GM12878 (cell line): ENCODE measurements at regions not wholly inside any gene's neighbourhood (a gene's known extent, or its start where the extent isn't known, plus 50 kb on each side); places are given as distances from the start of the nearest gene placed in this dataset.

Experiments used
- ATAC-seq: fragments of 200-7000 bp; cut with Tn5 transposase; 3 replicates; pipeline ENCODE4 v1.9.1; 2020; ENCODE audit warnings: mild to moderate bottlenecking, moderate library complexity
- BruUV-seq: library from RNA; stranded (reverse); fragments of 400-500 nt; replicated peaks from 2 replicates; lab custom pipeline; 2021; lab: Mats Ljungman, UMichigan
- CTCF ChIA-PET: fragments of 300-600 bp; sonication (Branson Sonifier 250); formaldehyde crosslinking; extraction: SDS; loops from one replicate; lab custom pipeline; 2021; ENCODE audit warnings: inconsistent platforms; lab: Yijun Ruan, JAX
- POLR2A ChIA-PET: fragments of 350-600 bp; formaldehyde crosslinking; extraction: SDS; loops from one replicate; lab custom pipeline; 2021; ENCODE audit warnings: inconsistent platforms; lab: Charles Lee
- RAD21 ChIA-PET: fragments of 300-600 bp; sonication (Branson Sonifier 250); formaldehyde crosslinking; loops from one replicate; lab custom pipeline; 2023; ENCODE audit warnings: antibody characterized with exemption; ENCODE audit not compliant: unreplicated experiment; lab: Charles Lee
- SMC1A ChIA-PET: fragments of 300-600 bp; sonication (Branson Sonifier 250); formaldehyde crosslinking; loops from one replicate; lab custom pipeline; 2023; ENCODE audit not compliant: unreplicated experiment, uncharacterized antibody; lab: Charles Lee
- DNase-seq: peaks from one replicate; pipeline ENCODE4 v3.0.0-alpha.2; 2011; ENCODE audit warnings: low read depth, low spot score
- FAIRE-seq: peaks from 3 replicates; lab custom pipeline; 2011; peaks lifted over from hg19 to GRCh38; lab: Jason Lieb, UNC
- H2AFZ ChIP-seq: 2 replicates; pipeline ENCODE4 v1.6.0; 2011; ENCODE audit warnings: low read depth, low read length, control low read depth; ENCODE audit not compliant: control insufficient read depth
- H3K27ac ChIP-seq: 2 replicates; pipeline ENCODE4 v1.5.1; 2011; ENCODE audit warnings: control low read depth; ENCODE audit not compliant: control insufficient read depth, insufficient read depth
- H3K27me3 ChIP-seq, 2 experiments: replicated peaks in 1 of 2; 2 replicates each; pipeline versions ENCODE4 v1.6.0 to v1.6.1; 2011; ENCODE audit warnings: low read length in 1 of 2; ENCODE audit not compliant: control insufficient read depth in 2 of 2, insufficient read depth in 2 of 2
- H3K36me3 ChIP-seq, 2 experiments: 2 replicates each; pipeline ENCODE4 v1.5.1; 2011; ENCODE audit warnings: low read length in 1 of 2; ENCODE audit not compliant: control insufficient read depth in 2 of 2, insufficient read depth in 2 of 2
- H3K4me1 ChIP-seq: 2 replicates; pipeline ENCODE4 v1.6.1; 2011; ENCODE audit warnings: mild to moderate bottlenecking, low read length, moderate library complexity, mixed read lengths; ENCODE audit not compliant: control insufficient read depth, insufficient read depth
- H3K4me2 ChIP-seq: 2 replicates; pipeline ENCODE4 v1.6.0; 2011; ENCODE audit warnings: control low read depth; ENCODE audit not compliant: control insufficient read depth, insufficient read depth
- H3K4me3 ChIP-seq: fragments of 200-600 bp; sonication (generic); 2 replicates; pipeline ENCODE4 v1.5.1; 2016
- H3K79me2 ChIP-seq: 2 replicates; pipeline ENCODE4 v1.6.0; 2011; ENCODE audit warnings: low read length; ENCODE audit not compliant: control insufficient read depth, insufficient read depth
- H3K9ac ChIP-seq: 2 replicates; pipeline ENCODE4 v1.8.0; 2011; ENCODE audit warnings: low read length, control low read depth, mixed read lengths; ENCODE audit not compliant: control insufficient read depth, insufficient read depth
- H3K9me3 ChIP-seq: replicated peaks from 3 replicates; pipeline ENCODE4 v1.5.1; 2011; ENCODE audit warnings: mild to moderate bottlenecking, low read length; ENCODE audit not compliant: control insufficient read depth, insufficient read depth
- H4K20me1 ChIP-seq: 2 replicates; pipeline ENCODE4 v1.6.0; 2011; ENCODE audit not compliant: control insufficient read depth, insufficient read depth
- ATF2 ChIP-seq: IDR thresholded peaks from 2 replicates; pipeline ENCODE4 v1.6.1; 2012; ENCODE audit warnings: low read length, inconsistent platforms
- CEBPB ChIP-seq, 2 experiments: fragments of 150-350 bp in 1 of 2; IDR thresholded peaks; 2 replicates each; pipeline ENCODE4 v1.6.1; 2012 to 2014; ENCODE audit warnings: low read depth in 2 of 2, low read length in 2 of 2, borderline replicate concordance in 1 of 2, inconsistent platforms in 1 of 2
- CREM ChIP-seq: IDR thresholded peaks from 2 replicates; pipeline ENCODE4 v1.6.1; 2014; ENCODE audit warnings: antibody characterized with exemption, low read depth
- GATAD2B ChIP-seq: fragments of 450-650 bp; conservative IDR thresholded peaks from 2 replicates; pipeline ENCODE4 v1.6.1; 2017; ENCODE audit warnings: low read depth, mild to moderate bottlenecking, moderate library complexity
- JUNB ChIP-seq: IDR thresholded peaks from 2 replicates; pipeline ENCODE4 v1.6.1; 2016; ENCODE audit warnings: antibody characterized with exemption, mild to moderate bottlenecking
- NFYB ChIP-seq: IDR thresholded peaks from 2 replicates; pipeline ENCODE4 v1.6.1; 2011; ENCODE audit warnings: low read depth, mild to moderate bottlenecking, low read length, improper control_type of control experiment, moderate library complexity; ENCODE audit not compliant: insufficient read depth
- NR2C2 ChIP-seq: IDR thresholded peaks from 2 replicates; pipeline ENCODE4 v1.6.1; 2011; ENCODE audit warnings: borderline replicate concordance, low read depth; ENCODE audit not compliant: control insufficient read depth, insufficient read length
- RELB ChIP-seq: fragments of 450-650 bp; IDR thresholded peaks from 2 replicates; pipeline ENCODE4 v1.6.1; 2017; ENCODE audit warnings: low read depth, mild to moderate bottlenecking, moderate library complexity
- SMARCA5 ChIP-seq: fragments of 450-650 bp; IDR thresholded peaks from 2 replicates; pipeline ENCODE4 v1.6.1; 2017; ENCODE audit warnings: mild to moderate bottlenecking
- WGBS: methylation state at CpG from one replicate; pipeline ENCODE4 v1.1.6; 2016; ENCODE audit warnings: low lambda C conversion rate; ENCODE audit not compliant: insufficient replicate concordance, insufficient coverage; ENCODE audit errors: missing lambda C conversion rate; 5-methylcytosine and 5-hydroxymethylcytosine counted together
- in situ Hi-C: fragments of 300-500 bp; cut with MboI; formaldehyde crosslinking; loops from 9 replicates; pipeline ENCODE4 v1.14.3; 2018; ENCODE audit warnings: mixed read lengths
- intact Hi-C: fragments of 100-400 bp; cut with micrococcal nuclease; formaldehyde crosslinking; loops from one replicate; pipeline ENCODE4 v1.14.2; 2022; ENCODE audit not compliant: unreplicated experiment
- TF ChIP-seq, protein P1 (sequence below): fragments of 450-650 bp; IDR thresholded peaks from 2 replicates; pipeline ENCODE4 v1.6.1; 2016; ENCODE audit warnings: mild to moderate bottlenecking, moderate library complexity, borderline replicate concordance
- TF ChIP-seq, protein P2 (sequence below): fragments of 450-650 bp; IDR thresholded peaks from 2 replicates; pipeline ENCODE4 v1.6.1; 2016; ENCODE audit warnings: mild to moderate bottlenecking

DNA sequence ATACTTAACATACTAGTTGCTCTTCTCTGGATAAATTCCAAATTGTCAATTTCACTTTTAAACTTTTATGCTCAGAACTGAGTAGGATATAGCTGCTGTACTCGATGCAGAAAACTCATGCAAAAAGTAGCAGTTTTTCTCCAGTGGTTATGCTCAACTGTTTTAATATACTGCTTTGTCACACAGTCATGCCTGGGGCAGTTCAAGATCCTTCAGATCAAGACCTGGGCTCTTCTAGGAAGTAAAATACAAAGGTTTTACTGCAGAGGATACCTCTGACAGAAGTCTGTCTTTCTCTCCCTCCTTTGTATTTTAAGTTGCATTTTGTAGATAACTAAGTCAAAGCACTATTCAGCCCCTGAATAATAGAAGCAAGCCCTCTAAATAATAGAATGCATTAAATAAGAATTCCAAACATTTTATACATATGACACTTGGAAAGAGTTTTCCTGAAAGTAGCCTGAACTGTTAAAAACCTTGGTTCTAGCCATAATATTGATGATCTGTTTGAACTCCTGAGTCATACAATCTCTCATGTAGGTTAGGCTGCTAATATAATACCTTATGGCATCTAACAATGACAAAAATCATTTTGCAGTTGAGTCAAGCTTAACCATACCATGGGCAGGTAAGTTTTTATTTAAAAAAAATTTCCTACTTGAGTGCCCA, 183.3 kb upstream of the TRIB2 start (continued):
- TF ChIP-seq NFYB, result no peak
- TF ChIP-seq ATF2, result no peak
- no peak for TF ChIP-seq NR2C2
- TF ChIP-seq GATAD2B, result no peak

DNA sequence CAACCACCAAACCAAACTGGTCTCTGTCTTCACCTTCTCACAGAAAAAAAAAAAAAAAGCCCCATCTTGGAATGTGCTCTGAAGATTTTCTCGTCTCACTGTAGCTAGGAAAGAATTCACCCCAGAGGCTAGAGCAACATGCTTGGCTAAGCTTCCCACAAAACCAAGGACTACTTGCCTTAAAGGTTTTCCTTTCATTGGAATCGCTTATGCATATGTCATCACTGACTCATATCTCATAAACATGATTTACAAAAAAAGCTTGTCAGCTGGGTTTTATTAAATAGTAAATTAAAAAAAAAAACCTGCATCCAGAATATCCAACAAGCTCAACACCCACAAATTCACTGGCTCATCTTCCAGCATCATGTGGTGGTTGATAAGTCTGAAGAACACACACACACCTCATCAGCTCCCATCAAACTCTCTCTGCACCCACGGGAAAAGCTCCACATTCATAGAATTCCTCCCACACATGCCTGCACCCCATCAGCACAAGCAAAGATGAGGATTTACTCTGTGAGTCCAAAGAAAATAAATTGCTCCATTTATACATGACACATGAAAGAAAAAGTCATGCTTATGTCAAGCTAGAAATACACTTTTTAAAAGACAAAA, 182.0 kb upstream of the TRIB2 start:
- intact Hi-C loops, result no loop called here
- DNase-seq, result no peak
- Histone ChIP-seq H4K20me1 (no peaks in the 10 kb centered on the region), H3K9ac (no peak overlapping the region), H3K79me2 (no peaks in the 10 kb centered on the region), H3K27me3 (no peaks in the 10 kb centered on the region), H3K36me3 (no peaks in the 10 kb centered on the region), H3K4me1 (no peaks in the 10 kb centered on the region), H3K9me3 (no peaks in the 10 kb centered on the region), H3K27ac (no peak overlapping the region), H3K4me2 (no peak overlapping the region), H3K4me3 (no peak overlapping the region), H2AFZ (no peak overlapping the region)
- in situ Hi-C loops, result no loop called here
- CTCF ChIA-PET, result interaction anchor here (0.8 kb wide), 1 partner anchor 9 kb away, joined by 3 read pairs; no protein-coding TSS in a partner anchor
- FAIRE-seq, result no peak
- no peak for ATAC-seq
- BruUV-seq, result no TSS peak
- RAD21 ChIA-PET, result no interaction called here
- SMC1A ChIA-PET, result interaction anchor here (0.6 to 1.1 kb wide), 4 partner anchors 21 to 674 kb away, joined by 3 to 4 read pairs (median 3); no protein-coding TSS in a partner anchor
- WGBS, result 76% methylated on average over 3 of the region's 3 CpGs
- POLR2A ChIA-PET, result interaction anchor here (0.6 to 0.8 kb wide), 2 partner anchors 14 to 83 kb away, joined by 4 to 5 read pairs; no protein-coding TSS in a partner anchor
- TF ChIP-seq RELB (no peak), CEBPB (IDR thresholded peaks at IDR 0.05; ENCODE audit: borderline replicate concordance in 1 of 2, low read depth in 2 of 2, low read length in 2 of 2) (no peak), CREM (no peak), JUNB (no peak), SMARCA5 (no peak)
- TF ChIP-seq, protein P1, sequence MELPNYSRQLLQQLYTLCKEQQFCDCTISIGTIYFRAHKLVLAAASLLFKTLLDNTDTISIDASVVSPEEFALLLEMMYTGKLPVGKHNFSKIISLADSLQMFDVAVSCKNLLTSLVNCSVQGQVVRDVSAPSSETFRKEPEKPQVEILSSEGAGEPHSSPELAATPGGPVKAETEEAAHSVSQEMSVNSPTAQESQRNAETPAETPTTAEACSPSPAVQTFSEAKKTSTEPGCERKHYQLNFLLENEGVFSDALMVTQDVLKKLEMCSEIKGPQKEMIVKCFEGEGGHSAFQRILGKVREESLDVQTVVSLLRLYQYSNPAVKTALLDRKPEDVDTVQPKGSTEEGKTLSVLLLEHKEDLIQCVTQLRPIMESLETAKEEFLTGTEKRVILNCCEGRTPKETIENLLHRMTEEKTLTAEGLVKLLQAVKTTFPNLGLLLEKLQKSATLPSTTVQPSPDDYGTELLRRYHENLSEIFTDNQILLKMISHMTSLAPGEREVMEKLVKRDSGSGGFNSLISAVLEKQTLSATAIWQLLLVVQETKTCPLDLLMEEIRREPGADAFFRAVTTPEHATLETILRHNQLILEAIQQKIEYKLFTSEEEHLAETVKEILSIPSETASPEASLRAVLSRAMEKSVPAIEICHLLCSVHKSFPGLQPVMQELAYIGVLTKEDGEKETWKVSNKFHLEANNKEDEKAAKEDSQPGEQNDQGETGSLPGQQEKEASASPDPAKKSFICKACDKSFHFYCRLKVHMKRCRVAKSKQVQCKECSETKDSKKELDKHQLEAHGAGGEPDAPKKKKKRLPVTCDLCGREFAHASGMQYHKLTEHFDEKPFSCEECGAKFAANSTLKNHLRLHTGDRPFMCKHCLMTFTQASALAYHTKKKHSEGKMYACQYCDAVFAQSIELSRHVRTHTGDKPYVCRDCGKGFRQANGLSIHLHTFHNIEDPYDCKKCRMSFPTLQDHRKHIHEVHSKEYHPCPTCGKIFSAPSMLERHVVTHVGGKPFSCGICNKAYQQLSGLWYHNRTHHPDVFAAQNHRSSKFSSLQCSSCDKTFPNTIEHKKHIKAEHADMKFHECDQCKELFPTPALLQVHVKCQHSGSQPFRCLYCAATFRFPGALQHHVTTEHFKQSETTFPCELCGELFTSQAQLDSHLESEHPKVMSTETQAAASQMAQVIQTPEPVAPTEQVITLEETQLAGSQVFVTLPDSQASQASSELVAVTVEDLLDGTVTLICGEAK, result no peak
- TF ChIP-seq, protein P2, sequence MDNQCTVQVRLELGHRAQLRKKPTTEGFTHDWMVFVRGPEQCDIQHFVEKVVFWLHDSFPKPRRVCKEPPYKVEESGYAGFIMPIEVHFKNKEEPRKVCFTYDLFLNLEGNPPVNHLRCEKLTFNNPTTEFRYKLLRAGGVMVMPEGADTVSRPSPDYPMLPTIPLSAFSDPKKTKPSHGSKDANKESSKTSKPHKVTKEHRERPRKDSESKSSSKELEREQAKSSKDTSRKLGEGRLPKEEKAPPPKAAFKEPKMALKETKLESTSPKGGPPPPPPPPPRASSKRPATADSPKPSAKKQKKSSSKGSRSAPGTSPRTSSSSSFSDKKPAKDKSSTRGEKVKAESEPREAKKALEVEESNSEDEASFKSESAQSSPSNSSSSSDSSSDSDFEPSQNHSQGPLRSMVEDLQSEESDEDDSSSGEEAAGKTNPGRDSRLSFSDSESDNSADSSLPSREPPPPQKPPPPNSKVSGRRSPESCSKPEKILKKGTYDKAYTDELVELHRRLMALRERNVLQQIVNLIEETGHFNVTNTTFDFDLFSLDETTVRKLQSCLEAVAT, result no peak
